ENCODE measurements at regions not wholly inside any gene's neighbourhood (a gene's known extent, or its start where the extent isn't known, plus 50 kb on each side); places are given as distances from the start of the nearest gene placed in this dataset.

DNA sequence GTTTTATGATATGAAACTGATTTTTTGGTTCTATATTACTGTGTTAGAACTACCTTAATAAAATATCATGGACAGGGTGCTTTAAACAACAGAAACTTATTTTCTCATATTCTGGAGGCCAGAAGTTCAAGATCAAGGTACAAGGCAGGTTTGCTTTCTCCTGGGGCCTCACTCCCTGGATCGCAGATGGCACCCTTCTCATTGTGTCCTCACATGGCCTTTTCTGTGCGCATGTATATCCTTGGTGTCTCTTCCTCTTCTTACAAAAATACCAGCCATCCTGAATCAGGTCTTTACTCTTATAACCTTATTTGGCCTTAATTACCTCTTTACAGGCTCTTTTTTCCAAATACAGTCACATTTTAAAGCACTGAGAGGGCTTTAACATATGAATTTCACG lies 906.1 kb downstream of the CDH11 start:
- intact Hi-C loops (cut with DNase I; ENCODE audit: low total_unique reads), result no loop called here
- WGBS, 2 donors, result 91% methylated on average over 3 of the region's 3 CpGs

DNA sequence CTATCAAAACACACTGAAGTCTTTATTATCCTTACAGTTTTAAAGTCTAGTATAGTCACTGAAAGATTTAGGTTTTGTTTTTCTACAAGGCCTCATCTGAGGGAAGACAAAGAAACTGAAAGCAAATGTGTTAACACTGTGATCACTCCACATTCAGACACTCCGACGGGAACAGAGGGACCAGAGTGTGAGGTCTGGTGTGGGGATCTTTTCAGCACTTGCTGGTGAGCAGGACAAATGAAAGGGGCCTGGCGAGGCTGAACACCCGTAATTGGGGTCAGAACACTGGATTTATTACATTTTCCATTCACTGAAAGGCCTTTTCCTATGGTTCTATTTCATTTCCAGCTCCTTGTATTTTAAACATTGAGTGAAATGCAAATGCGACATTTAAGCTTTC lies 910.5 kb downstream of the CDH11 start:
- no peak for DNase-seq

More for the DNA sequence above, 906.1 kb downstream of the CDH11 start:
- H3K9me3 ChIP-seq, result no peaks in the 10 kb centered on the region
- H3K4me3 ChIP-seq, result no peak overlapping the region
- DNase-seq, result no peak
- no peaks in the 10 kb centered on the region for H3K4me1 ChIP-seq
- no peaks in the 10 kb centered on the region for H3K27me3 ChIP-seq
- no peaks in the 10 kb centered on the region for H3K36me3 ChIP-seq (ENCODE audit: low read depth, missing control alignments)
- H3K27ac ChIP-seq, result no peak overlapping the region
- TF ChIP-seq, protein P1, sequence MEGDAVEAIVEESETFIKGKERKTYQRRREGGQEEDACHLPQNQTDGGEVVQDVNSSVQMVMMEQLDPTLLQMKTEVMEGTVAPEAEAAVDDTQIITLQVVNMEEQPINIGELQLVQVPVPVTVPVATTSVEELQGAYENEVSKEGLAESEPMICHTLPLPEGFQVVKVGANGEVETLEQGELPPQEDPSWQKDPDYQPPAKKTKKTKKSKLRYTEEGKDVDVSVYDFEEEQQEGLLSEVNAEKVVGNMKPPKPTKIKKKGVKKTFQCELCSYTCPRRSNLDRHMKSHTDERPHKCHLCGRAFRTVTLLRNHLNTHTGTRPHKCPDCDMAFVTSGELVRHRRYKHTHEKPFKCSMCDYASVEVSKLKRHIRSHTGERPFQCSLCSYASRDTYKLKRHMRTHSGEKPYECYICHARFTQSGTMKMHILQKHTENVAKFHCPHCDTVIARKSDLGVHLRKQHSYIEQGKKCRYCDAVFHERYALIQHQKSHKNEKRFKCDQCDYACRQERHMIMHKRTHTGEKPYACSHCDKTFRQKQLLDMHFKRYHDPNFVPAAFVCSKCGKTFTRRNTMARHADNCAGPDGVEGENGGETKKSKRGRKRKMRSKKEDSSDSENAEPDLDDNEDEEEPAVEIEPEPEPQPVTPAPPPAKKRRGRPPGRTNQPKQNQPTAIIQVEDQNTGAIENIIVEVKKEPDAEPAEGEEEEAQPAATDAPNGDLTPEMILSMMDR (IDR thresholded peaks at IDR 0.05), result no peak
- TF ChIP-seq POLR2A (IDR thresholded peaks at IDR 0.05), result no peak

DNA sequence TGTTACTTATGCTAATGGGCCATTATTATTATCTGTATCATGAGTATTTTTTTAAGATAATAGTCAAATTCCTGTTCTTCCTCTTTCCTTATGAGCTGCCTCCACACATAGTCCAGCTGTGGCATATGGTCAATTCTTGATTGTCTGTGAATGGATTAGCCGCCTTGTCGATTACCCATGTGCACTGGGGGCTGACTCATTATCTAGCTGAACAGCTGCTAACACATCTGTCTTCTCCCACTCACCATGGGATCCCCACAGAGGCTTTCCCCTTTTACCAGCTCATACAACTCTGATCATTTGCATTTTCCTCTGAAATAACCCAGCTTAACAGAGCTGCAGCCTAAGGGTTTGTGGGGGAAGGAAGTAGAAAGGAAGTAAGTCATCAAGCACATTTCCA lies 915.0 kb downstream of the CDH11 start:
- no peak overlapping the region for H3K27ac ChIP-seq
- no peaks in the 10 kb centered on the region for H3K4me1 ChIP-seq
- H3K9me3 ChIP-seq, result no peaks in the 10 kb centered on the region
- H3K27me3 ChIP-seq, result no peaks in the 10 kb centered on the region
- 65 to 66% methylated on average over 2 of the region's 2 CpGs for WGBS, 2 donors
- no peak for TF ChIP-seq POLR2A (IDR thresholded peaks at IDR 0.05)
- TF ChIP-seq, protein P1 (IDR thresholded peaks at IDR 0.05), result no peak
- no peak overlapping the region for H3K4me3 ChIP-seq
- H3K36me3 ChIP-seq (ENCODE audit: low read depth, missing control alignments), result no peaks in the 10 kb centered on the region
- intact Hi-C loops (cut with DNase I; ENCODE audit: low total_unique reads), result no loop called here
- no peak for DNase-seq

More for the DNA sequence above, 910.5 kb downstream of the CDH11 start:
- 70 to 77% methylated on average over 5 of the region's 5 CpGs for WGBS, 2 donors
- TF ChIP-seq POLR2A (IDR thresholded peaks at IDR 0.05), result no peak
- TF ChIP-seq, protein P1 (IDR thresholded peaks at IDR 0.05), result no peak
- H3K4me3 ChIP-seq, result no peak overlapping the region
- H3K4me1 ChIP-seq, result no peaks in the 10 kb centered on the region
- intact Hi-C loops (cut with DNase I; ENCODE audit: low total_unique reads), result no loop called here
- no peaks in the 10 kb centered on the region for H3K36me3 ChIP-seq (ENCODE audit: low read depth, missing control alignments)
- H3K27me3 ChIP-seq, result no peaks in the 10 kb centered on the region
- H3K27ac ChIP-seq, result no peak overlapping the region
- no peaks in the 10 kb centered on the region for H3K9me3 ChIP-seq

DNA sequence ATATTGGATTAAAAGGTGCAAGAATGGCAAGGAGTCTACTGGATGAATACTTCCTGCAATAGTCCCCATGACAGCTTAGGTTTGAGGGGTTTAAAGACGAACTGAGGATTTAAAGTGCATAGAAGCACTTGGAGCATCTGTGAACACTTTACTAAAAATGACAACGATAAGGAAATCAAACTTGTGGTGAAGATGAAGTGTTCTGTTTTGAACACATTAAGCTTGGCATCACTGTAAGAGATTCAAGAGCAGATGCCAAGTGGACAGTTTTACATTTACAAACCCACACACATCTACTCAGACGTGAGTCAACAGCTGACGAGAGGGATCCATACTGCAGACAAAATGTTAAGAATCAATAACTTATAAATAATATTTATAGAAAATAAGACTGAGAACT lies 918.7 kb downstream of the CDH11 start:
- no peaks in the 10 kb centered on the region for H3K36me3 ChIP-seq (ENCODE audit: low read depth, missing control alignments)
- no peak for DNase-seq
- TF ChIP-seq POLR2A (IDR thresholded peaks at IDR 0.05), result no peak
- TF ChIP-seq, protein P1 (IDR thresholded peaks at IDR 0.05), result no peak
- no peaks in the 10 kb centered on the region for H3K4me1 ChIP-seq
- H3K9me3 ChIP-seq, result no peaks in the 10 kb centered on the region
- H3K27ac ChIP-seq, result no peak overlapping the region
- intact Hi-C loops (cut with DNase I; ENCODE audit: low total_unique reads), result no loop called here
- no peaks in the 10 kb centered on the region for H3K27me3 ChIP-seq
- 89 to 90% methylated on average over 4 of the region's 4 CpGs for WGBS, 2 donors
- no peak overlapping the region for H3K4me3 ChIP-seq

DNA sequence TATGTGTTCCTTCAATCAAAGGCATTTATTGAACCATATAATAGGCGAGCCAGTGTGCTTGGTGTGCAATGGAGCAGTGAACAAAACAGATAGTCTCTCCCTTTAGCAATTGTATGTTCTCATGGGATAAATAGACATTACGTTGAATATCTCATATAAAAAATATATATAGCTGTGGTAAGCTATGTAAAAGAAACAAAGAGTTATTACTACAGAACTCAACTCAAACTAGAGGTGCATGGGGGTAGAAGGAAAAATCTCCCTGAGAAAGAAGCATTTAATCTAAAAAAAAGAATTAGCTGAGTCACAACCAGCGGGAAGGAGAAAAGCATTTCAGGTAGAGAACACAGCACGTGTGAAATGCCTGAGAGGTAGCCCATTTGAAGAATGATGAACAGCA lies 919.3 kb downstream of the CDH11 start:
- WGBS, 2 donors, result 82 to 90% methylated on average over 4 of the region's 4 CpGs
- Histone ChIP-seq H3K4me1 (no peaks in the 10 kb centered on the region), H3K27ac (no peak overlapping the region), H3K9me3 (no peaks in the 10 kb centered on the region), H3K4me3 (no peak overlapping the region), H3K27me3 (no peaks in the 10 kb centered on the region), H3K36me3 (ENCODE audit: low read depth, missing control alignments) (no peaks in the 10 kb centered on the region)
- intact Hi-C loops (cut with DNase I; ENCODE audit: low total_unique reads), result no loop called here
- no peak for DNase-seq
- TF ChIP-seq, protein P1 (IDR thresholded peaks at IDR 0.05), result no peak
- TF ChIP-seq POLR2A (IDR thresholded peaks at IDR 0.05), result no peak

Measured in testis (tissue), 2 donors.